Fibroblast of lung (primary cell): ENCODE measurements at regions not wholly inside any gene's neighbourhood (a gene's known extent, or its start where the extent isn't known, plus 50 kb on each side); places are given as distances from the start of the nearest gene placed in this dataset.

ENCODE experiments used
- DNase-seq, 2 donors: peaks; one replicate each; pipeline versions ENCODE4 v3.0.0 to v3.0.0-alpha.2; 2010; ENCODE audit warnings: low read depth in 2 of 2
- H2AFZ ChIP-seq: 2 replicates; pipeline ENCODE4 v1.5.1; 2012; ENCODE audit warnings: low read length, control low read depth, inconsistent platforms
- H3K27ac ChIP-seq: 2 replicates; pipeline ENCODE4 v1.5.1; 2011; ENCODE audit warnings: low read length, control low read depth; ENCODE audit not compliant: insufficient read depth
- H3K27me3 ChIP-seq: 2 replicates; pipeline ENCODE4 v1.5.1; 2011; ENCODE audit warnings: mild to moderate bottlenecking, low read length; ENCODE audit not compliant: control insufficient read depth, insufficient read depth
- H3K36me3 ChIP-seq: 2 replicates; pipeline ENCODE4 v1.5.1; 2011; ENCODE audit warnings: low read length; ENCODE audit not compliant: control insufficient read depth, insufficient read depth
- H3K4me1 ChIP-seq: 2 replicates; pipeline ENCODE4 v1.5.1; 2011; ENCODE audit warnings: low read length; ENCODE audit not compliant: control insufficient read depth, insufficient read depth; ENCODE audit errors: extremely low read depth
- H3K4me2 ChIP-seq: 2 replicates; pipeline ENCODE4 v1.5.1; 2011; ENCODE audit warnings: low read length, control low read depth; ENCODE audit not compliant: insufficient read depth; ENCODE audit errors: extremely low read depth
- H3K4me3 ChIP-seq, 4 experiments: fragments of 200-600 bp in 1 of 4; sonication (generic) in 1 of 4; replicated peaks in 1 of 4; 2 replicates each; pipeline ENCODE4 v1.5.1; 2011 to 2016; ENCODE audit warnings: low read length in 4 of 4, low read depth in 3 of 4, mild to moderate bottlenecking in 3 of 4, control low read depth in 2 of 4, inconsistent platforms in 1 of 4, mixed read lengths in 1 of 4; ENCODE audit not compliant: insufficient read depth in 1 of 4; ENCODE audit errors: control extremely low read depth in 1 of 4
- H3K79me2 ChIP-seq: 2 replicates; pipeline ENCODE4 v1.5.1; 2012; ENCODE audit warnings: mild to moderate bottlenecking, low read length, inconsistent platforms; ENCODE audit not compliant: control insufficient read depth, insufficient read depth
- H3K9ac ChIP-seq: 2 replicates; pipeline ENCODE4 v1.5.1; 2011; ENCODE audit warnings: mild to moderate bottlenecking, low read length, control low read depth; ENCODE audit not compliant: insufficient read depth
- H3K9me3 ChIP-seq: 2 replicates; pipeline ENCODE4 v1.5.1; 2012; ENCODE audit warnings: low read depth, low read length; ENCODE audit not compliant: control insufficient read depth, insufficient read depth
- H4K20me1 ChIP-seq: 2 replicates; pipeline ENCODE4 v1.5.1; 2011; ENCODE audit warnings: low read length; ENCODE audit not compliant: control insufficient read depth, insufficient read depth; ENCODE audit errors: extremely low read depth
- CTCF ChIP-seq, 2 donors: IDR thresholded peaks in 1 of 2; conservative IDR thresholded peaks in 1 of 2; 1 replicate in 1 of 2; 2 replicates in 1 of 2; pipeline ENCODE4 v1.5.1; 2011 to 2012; ENCODE audit warnings: low read length in 2 of 2, control low read depth in 1 of 2, inconsistent platforms in 1 of 2, low read depth in 1 of 2, mild to moderate bottlenecking in 1 of 2
- EZH2 ChIP-seq: IDR thresholded peaks from 2 replicates; pipeline ENCODE4 v1.5.1; 2012; ENCODE audit warnings: low read length, control low read depth, mild to moderate bottlenecking; ENCODE audit errors: missing control alignments

DNA sequence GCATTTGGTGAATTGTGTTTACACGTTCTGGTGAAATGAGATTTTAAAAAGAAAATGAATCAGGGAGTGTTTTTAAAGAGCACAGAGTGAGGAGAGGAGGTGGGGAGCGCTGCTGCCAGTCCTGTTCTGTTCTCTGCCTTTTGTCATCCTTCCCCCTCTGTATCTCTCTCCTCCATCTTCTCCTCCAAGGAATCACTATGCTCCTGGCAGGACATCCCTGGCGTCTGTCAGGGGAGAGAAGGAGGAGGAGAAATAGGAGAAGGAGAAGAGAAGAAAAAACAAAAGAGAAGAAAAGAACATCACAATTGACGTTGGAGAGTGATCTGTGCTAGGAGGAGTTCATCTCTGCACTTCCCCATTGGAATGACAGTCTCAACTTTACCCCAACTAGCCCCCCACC, 627.6 kb upstream of the TBL1XR1 start:
- Histone ChIP-seq H2AFZ (no peak overlapping the region), H3K27ac (peak overlapping the region; percentile 10), H3K27me3 (no peaks in the 10 kb centered on the region), H3K4me3 (no peak overlapping the region), H3K4me2 (peak overlapping the region; percentile 13), H3K79me2 (no peaks in the 10 kb centered on the region), H3K9ac (no peak overlapping the region), H3K4me1 (peaks cover 29% of the 10 kb centered on the region), H3K36me3 (no peaks in the 10 kb centered on the region), H3K9me3 (no peaks in the 10 kb centered on the region), H4K20me1 (no peaks in the 10 kb centered on the region)
- no peak for TF ChIP-seq CTCF (conservative IDR thresholded peaks at IDR 0.05 in 1 of 2, IDR thresholded peaks at IDR 0.05 in 1 of 2; ENCODE audit: low read depth in 1 of 2, low read length in 2 of 2)
- no peak for TF ChIP-seq EZH2
- DNase-seq: no peak

- H3K9ac ChIP-seq: no peak overlapping the region
- H3K4me3 ChIP-seq: no peak overlapping the region
- DNase-seq: no peak
- H3K9me3 ChIP-seq: no peaks in the 10 kb centered on the region
- H3K27me3 ChIP-seq: no peaks in the 10 kb centered on the region
- H3K4me1 ChIP-seq: peaks cover 26% of the 10 kb centered on the region
- no peak overlapping the region for H3K27ac ChIP-seq
- no peaks in the 10 kb centered on the region for H3K36me3 ChIP-seq
- no peak for TF ChIP-seq EZH2
- no peaks in the 10 kb centered on the region for H4K20me1 ChIP-seq
- H3K4me2 ChIP-seq: no peak overlapping the region
- no peak overlapping the region for H2AFZ ChIP-seq
- H3K79me2 ChIP-seq: no peaks in the 10 kb centered on the region
Measured at GRCh38 chr3:177826253-177826652, 629.0 kb upstream of the TBL1XR1 start.

DNA sequence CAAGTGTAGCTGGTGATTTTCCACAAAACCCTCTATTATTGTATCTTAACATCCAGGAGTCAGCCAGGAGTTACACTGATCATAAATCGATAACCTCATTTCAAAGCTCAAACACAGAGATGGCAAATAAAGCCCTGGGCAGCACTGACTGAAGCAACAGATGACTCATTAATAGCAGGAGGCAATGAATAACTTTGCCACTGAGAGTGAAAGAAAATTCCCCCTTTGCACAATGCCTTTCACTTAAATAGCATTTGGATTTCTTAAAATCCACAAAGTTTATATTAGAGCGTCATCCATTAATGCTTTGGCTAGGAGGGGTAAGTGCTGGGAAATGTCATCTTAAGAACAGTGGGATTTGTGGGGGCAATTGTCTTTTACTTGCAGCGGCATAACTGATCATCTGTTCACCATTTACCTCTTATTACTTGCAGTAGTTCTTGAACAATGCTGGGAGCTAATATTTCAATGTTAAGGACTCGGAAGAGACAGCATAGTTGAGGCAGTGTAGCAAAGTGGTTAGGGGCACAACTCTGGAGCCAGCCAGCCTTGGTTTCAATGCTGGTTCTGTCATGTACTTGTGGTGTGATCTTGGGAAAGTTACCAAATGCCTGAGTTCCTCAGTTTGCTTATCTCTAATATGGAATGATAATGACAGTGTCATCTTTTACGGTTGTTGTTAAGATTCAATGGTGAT, 630.4 kb upstream of the TBL1XR1 start:
- Histone ChIP-seq H2AFZ (no peak overlapping the region), H3K9ac (no peak overlapping the region), H3K36me3 (no peaks in the 10 kb centered on the region), H3K4me3 (no peak overlapping the region), H3K4me1 (peaks cover 24% of the 10 kb centered on the region), H3K79me2 (no peaks in the 10 kb centered on the region), H3K27ac (no peak overlapping the region), H3K9me3 (no peaks in the 10 kb centered on the region), H4K20me1 (no peaks in the 10 kb centered on the region), H3K4me2 (no peak overlapping the region), H3K27me3 (no peaks in the 10 kb centered on the region)
- TF ChIP-seq EZH2 (no peak), CTCF (conservative IDR thresholded peaks at IDR 0.05 in 1 of 2, IDR thresholded peaks at IDR 0.05 in 1 of 2; ENCODE audit: low read depth in 1 of 2, low read length in 2 of 2) (no peak)
- DNase-seq: peak; percentile 86 to 92
